ENCODE measurements at regions not wholly inside any gene's neighbourhood (a gene's known extent, or its start where the extent isn't known, plus 50 kb on each side); places are given as distances from the start of the nearest gene placed in this dataset.

DNA sequence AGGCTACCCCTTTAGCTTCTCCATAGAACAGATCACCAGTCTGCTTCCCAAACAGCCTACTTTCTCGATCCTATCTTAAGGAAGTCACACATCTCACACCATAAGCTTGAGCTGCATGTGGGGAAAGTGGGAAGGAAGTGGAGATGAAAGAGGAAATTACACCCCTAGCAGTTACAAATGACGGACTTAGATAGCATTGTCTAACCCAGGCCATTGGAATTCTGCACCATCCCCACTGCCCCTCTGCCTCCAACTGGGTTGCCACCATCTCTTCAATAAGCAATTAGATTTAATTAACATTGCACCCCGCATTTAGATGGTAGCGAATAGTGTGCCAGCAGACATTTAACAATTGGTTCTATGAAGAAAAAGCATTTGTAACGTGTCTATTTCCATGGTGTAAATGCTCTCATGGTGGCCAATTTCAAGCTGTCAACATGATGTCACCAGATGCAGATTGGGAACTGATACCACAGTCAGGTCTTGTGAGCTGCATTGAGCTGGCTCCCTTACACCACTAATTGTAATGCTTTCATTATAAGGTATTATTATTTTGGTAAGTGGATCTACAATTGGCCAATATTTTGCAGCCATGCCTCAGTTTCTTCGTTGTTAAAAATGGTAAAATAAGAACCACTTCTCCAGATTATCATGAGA lies 124.7 kb downstream of the CD24 start:
- Histone ChIP-seq H3K79me2 (ENCODE audit: control insufficient read depth, insufficient read depth, low read length) (no peaks in the 10 kb centered on the region), H3K4me2 (ENCODE audit: insufficient read depth, low read length) (peak overlapping the region; percentile 25), H2AFZ (ENCODE audit: low read depth, low read length) (peak overlapping the region; percentile 90), H3K4me1 (replicated peaks in 1 of 2; ENCODE audit: control insufficient read depth in 2 of 2, insufficient read depth in 2 of 2, low read length in 2 of 2) (peaks cover 4 to 43% of the 10 kb centered on the region in 2 experiments), H3K9ac (ENCODE audit: insufficient read depth in 1 of 2, low read depth in 2 of 2, low read length in 2 of 2) (peak overlapping the region in 1 of 2 experiments; percentile 4; a peak in 2 of 4 replicates), H3K27me3 (ENCODE audit: control insufficient read depth in 2 of 2, insufficient read depth in 2 of 2, low read length in 2 of 2) (no peaks in the 10 kb centered on the region), H3K4me3 (no peak overlapping the region), H3K9me3 (replicated peaks; ENCODE audit: control insufficient read depth, insufficient read depth, low read depth, low read length) (no peaks in the 10 kb centered on the region), H3K27ac (ENCODE audit: extremely low read depth, low read depth, low read length) (peak overlapping the region; percentile 71), H3K36me3 (ENCODE audit: control insufficient read depth, insufficient read depth, low read length) (no peaks in the 10 kb centered on the region), H3K9me1 (ENCODE audit: control insufficient read depth, insufficient read depth, low read length) (no peaks in the 10 kb centered on the region), H4K20me1 (replicated peaks; ENCODE audit: control insufficient read depth, insufficient read depth, low read length) (no peaks in the 10 kb centered on the region)
- WGBS (ENCODE audit: insufficient coverage, low coverage, missing lambda C conversion rate) = 39% methylated on average over 6 of the region's 6 CpGs
- intact Hi-C loops (cut with micrococcal nuclease) (loop anchor here (5.0 to 10.0 kb wide), 2 partner anchors 37 to 95 kb away; no protein-coding TSS in a partner anchor), in situ Hi-C loops (cut with MboI) (no loop called here)
- ATAC-seq (peak; percentile 38), DNase-seq (ENCODE audit: extremely low read depth in 1 of 4, low spot score in 3 of 4) (peak in 2 of 4 experiments; percentile 20 to 39), FAIRE-seq (peak; percentile 35)
- CTCF ChIA-PET (ENCODE audit: low intra/inter-chr PET ratio) = no interaction called here
- POLR2A ChIA-PET = interaction anchor here (0.8 to 1.5 kb wide), 3 partner anchors 11 to 26 kb away, joined by 3 to 4 read pairs (median 3); no protein-coding TSS in a partner anchor
- no TSS peak for BruUV-seq (replicated peaks)
- TF ChIP-seq CXXC5 (CRISPR knock-in tag; IDR thresholded peaks at IDR 0.05) = 0 out of 2 replicates have a peak, but pooled peaks have one; percentile 3
- TF ChIP-seq, protein P1, sequence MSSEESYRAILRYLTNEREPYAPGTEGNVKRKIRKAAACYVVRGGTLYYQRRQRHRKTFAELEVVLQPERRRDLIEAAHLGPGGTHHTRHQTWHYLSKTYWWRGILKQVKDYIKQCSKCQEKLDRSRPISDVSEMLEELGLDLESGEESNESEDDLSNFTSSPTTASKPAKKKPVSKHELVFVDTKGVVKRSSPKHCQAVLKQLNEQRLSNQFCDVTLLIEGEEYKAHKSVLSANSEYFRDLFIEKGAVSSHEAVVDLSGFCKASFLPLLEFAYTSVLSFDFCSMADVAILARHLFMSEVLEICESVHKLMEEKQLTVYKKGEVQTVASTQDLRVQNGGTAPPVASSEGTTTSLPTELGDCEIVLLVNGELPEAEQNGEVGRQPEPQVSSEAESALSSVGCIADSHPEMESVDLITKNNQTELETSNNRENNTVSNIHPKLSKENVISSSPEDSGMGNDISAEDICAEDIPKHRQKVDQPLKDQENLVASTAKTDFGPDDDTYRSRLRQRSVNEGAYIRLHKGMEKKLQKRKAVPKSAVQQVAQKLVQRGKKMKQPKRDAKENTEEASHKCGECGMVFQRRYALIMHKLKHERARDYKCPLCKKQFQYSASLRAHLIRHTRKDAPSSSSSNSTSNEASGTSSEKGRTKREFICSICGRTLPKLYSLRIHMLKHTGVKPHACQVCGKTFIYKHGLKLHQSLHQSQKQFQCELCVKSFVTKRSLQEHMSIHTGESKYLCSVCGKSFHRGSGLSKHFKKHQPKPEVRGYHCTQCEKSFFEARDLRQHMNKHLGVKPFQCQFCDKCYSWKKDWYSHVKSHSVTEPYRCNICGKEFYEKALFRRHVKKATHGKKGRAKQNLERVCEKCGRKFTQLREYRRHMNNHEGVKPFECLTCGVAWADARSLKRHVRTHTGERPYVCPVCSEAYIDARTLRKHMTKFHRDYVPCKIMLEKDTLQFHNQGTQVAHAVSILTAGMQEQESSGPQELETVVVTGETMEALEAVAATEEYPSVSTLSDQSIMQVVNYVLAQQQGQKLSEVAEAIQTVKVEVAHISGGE (CRISPR knock-in tag; IDR thresholded peaks at IDR 0.05) = 0 out of 6 replicates have a peak, but pooled peaks of 1 of the 3 experiments have one; percentile 17
- TF ChIP-seq, protein P2, sequence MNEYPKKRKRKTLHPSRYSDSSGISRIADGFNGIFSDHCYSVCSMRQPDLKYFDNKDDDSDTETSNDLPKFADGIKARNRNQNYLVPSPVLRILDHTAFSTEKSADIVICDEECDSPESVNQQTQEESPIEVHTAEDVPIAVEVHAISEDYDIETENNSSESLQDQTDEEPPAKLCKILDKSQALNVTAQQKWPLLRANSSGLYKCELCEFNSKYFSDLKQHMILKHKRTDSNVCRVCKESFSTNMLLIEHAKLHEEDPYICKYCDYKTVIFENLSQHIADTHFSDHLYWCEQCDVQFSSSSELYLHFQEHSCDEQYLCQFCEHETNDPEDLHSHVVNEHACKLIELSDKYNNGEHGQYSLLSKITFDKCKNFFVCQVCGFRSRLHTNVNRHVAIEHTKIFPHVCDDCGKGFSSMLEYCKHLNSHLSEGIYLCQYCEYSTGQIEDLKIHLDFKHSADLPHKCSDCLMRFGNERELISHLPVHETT (CRISPR knock-in tag; conservative IDR thresholded peaks at IDR 0.05 in 1 of 2, IDR thresholded peaks at IDR 0.05 in 1 of 2) = peak in 1 of 2 experiments; percentile 55; a peak in 2 of 4 replicates

Measured in K562 (cell line).